ENCODE measurements at regions not wholly inside any gene's neighbourhood (a gene's known extent, or its start where the extent isn't known, plus 50 kb on each side); places are given as distances from the start of the nearest gene placed in this dataset.
A peak's percentile ranks its signal among the peaks of the same experiment; 100 is the strongest.

DNA sequence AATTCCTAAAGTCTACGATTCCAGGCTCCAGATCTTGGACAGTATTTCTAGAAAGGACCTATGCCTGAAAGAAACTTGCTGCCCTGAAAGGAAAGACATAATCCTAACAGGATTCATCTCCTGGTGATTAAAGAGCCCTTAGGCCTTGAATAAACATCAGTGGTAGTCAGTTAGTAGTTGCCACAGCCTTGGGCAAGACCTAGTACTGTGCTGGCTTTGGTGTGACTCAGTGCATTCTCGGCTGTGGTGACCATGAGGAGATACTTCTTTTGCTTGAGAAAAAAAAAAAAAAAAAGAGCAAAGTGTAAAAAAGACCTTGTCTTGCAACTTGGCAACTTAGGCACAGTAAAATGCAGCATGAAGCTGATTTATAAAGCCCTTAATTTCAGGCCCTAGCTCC, 188.2 kb downstream of the DCAF12L2 start:
- Histone ChIP-seq H3K4me3 (ENCODE audit: insufficient read depth, low read depth, low read length) (no peak overlapping the region), H3K9ac (ENCODE audit: low read length) (no peak overlapping the region), H3K27me3 (ENCODE audit: insufficient read depth, low read length) (no peaks in the 10 kb centered on the region), H3K9me3 (ENCODE audit: insufficient read depth, low read depth, low read length) (no peaks in the 10 kb centered on the region), H3K4me2 (ENCODE audit: low read length) (no peak overlapping the region), H2AFZ (ENCODE audit: low read depth, low read length) (no peak overlapping the region), H3K36me3 (ENCODE audit: insufficient read depth, low read length) (no peaks in the 10 kb centered on the region), H4K20me1 (ENCODE audit: insufficient read depth, low read length) (no peaks in the 10 kb centered on the region), H3K27ac (ENCODE audit: low read depth, low read length) (no peak overlapping the region), H3K4me1 (ENCODE audit: insufficient read depth, low read length) (no peaks in the 10 kb centered on the region), H3K79me2 (ENCODE audit: insufficient read depth, low read length) (no peaks in the 10 kb centered on the region)
- FAIRE-seq (no peak), DNase-seq (ENCODE audit: low read depth) (no peak)
- TF ChIP-seq EZH2 (IDR thresholded peaks at IDR 0.05; ENCODE audit: insufficient read depth, low read length): no peak
- TF ChIP-seq, protein P1, sequence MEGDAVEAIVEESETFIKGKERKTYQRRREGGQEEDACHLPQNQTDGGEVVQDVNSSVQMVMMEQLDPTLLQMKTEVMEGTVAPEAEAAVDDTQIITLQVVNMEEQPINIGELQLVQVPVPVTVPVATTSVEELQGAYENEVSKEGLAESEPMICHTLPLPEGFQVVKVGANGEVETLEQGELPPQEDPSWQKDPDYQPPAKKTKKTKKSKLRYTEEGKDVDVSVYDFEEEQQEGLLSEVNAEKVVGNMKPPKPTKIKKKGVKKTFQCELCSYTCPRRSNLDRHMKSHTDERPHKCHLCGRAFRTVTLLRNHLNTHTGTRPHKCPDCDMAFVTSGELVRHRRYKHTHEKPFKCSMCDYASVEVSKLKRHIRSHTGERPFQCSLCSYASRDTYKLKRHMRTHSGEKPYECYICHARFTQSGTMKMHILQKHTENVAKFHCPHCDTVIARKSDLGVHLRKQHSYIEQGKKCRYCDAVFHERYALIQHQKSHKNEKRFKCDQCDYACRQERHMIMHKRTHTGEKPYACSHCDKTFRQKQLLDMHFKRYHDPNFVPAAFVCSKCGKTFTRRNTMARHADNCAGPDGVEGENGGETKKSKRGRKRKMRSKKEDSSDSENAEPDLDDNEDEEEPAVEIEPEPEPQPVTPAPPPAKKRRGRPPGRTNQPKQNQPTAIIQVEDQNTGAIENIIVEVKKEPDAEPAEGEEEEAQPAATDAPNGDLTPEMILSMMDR (IDR thresholded peaks at IDR 0.05; ENCODE audit: insufficient read depth, low read depth, low read length): no peak
- no peak overlapping the region for H3K27ac Mint-ChIP-seq (ENCODE audit: unreplicated experiment)
- H3K27me3 Mint-ChIP-seq (ENCODE audit: low read depth, unreplicated experiment): no peaks in the 10 kb centered on the region
- H3K9me3 Mint-ChIP-seq (ENCODE audit: unreplicated experiment): no peaks in the 10 kb centered on the region
- no peaks in the 10 kb centered on the region for H3K36me3 Mint-ChIP-seq (ENCODE audit: low read depth, unreplicated experiment)
- H3K4me1 Mint-ChIP-seq (ENCODE audit: low read depth, unreplicated experiment): peaks cover 3% of the 10 kb centered on the region
- H3K4me3 Mint-ChIP-seq (ENCODE audit: unreplicated experiment): no peak overlapping the region

GRCh38 chrX:125998432-125998831, 167.7 kb downstream of the DCAF12L2 start:
- no peaks in the 10 kb centered on the region for H3K36me3 ChIP-seq (ENCODE audit: insufficient read depth, low read length)
- H3K4me1 ChIP-seq (ENCODE audit: insufficient read depth, low read length): no peaks in the 10 kb centered on the region
- Mint-ChIP-seq H3K9me3 (ENCODE audit: unreplicated experiment) (no peaks in the 10 kb centered on the region), H3K4me1 (ENCODE audit: low read depth, unreplicated experiment) (no peaks in the 10 kb centered on the region), H3K27ac (ENCODE audit: unreplicated experiment) (no peak overlapping the region), H3K36me3 (ENCODE audit: low read depth, unreplicated experiment) (no peaks in the 10 kb centered on the region), H3K4me3 (ENCODE audit: unreplicated experiment) (no peak overlapping the region), H3K27me3 (ENCODE audit: low read depth, unreplicated experiment) (no peaks in the 10 kb centered on the region)
- no peak overlapping the region for H3K4me2 ChIP-seq (ENCODE audit: low read length)
- H4K20me1 ChIP-seq (ENCODE audit: insufficient read depth, low read length): no peaks in the 10 kb centered on the region
- TF ChIP-seq, protein P1 (IDR thresholded peaks at IDR 0.05; ENCODE audit: insufficient read depth, low read depth, low read length): peak; percentile 17
- TF ChIP-seq EZH2 (IDR thresholded peaks at IDR 0.05; ENCODE audit: insufficient read depth, low read length): no peak
- no peak overlapping the region for H3K9ac ChIP-seq (ENCODE audit: low read length)
- DNase-seq (ENCODE audit: low read depth) (no peak), FAIRE-seq (no peak)
- no peaks in the 10 kb centered on the region for H3K79me2 ChIP-seq (ENCODE audit: insufficient read depth, low read length)
- no peak overlapping the region for H3K27ac ChIP-seq (ENCODE audit: low read depth, low read length)
- H3K27me3 ChIP-seq (ENCODE audit: insufficient read depth, low read length): no peaks in the 10 kb centered on the region
- no peak overlapping the region for H2AFZ ChIP-seq (ENCODE audit: low read depth, low read length)
- no peaks in the 10 kb centered on the region for H3K9me3 ChIP-seq (ENCODE audit: insufficient read depth, low read depth, low read length)
- H3K4me3 ChIP-seq (ENCODE audit: insufficient read depth, low read depth, low read length): no peak overlapping the region

- DNase-seq (ENCODE audit: low read depth) (no peak), FAIRE-seq (no peak)
- Histone ChIP-seq H3K4me2 (ENCODE audit: low read length) (no peak overlapping the region), H4K20me1 (ENCODE audit: insufficient read depth, low read length) (no peaks in the 10 kb centered on the region), H3K4me3 (ENCODE audit: insufficient read depth, low read depth, low read length) (no peak overlapping the region), H2AFZ (ENCODE audit: low read depth, low read length) (no peak overlapping the region), H3K36me3 (ENCODE audit: insufficient read depth, low read length) (no peaks in the 10 kb centered on the region), H3K9ac (ENCODE audit: low read length) (no peak overlapping the region), H3K27ac (ENCODE audit: low read depth, low read length) (no peak overlapping the region), H3K9me3 (ENCODE audit: insufficient read depth, low read depth, low read length) (no peaks in the 10 kb centered on the region), H3K4me1 (ENCODE audit: insufficient read depth, low read length) (no peaks in the 10 kb centered on the region), H3K27me3 (ENCODE audit: insufficient read depth, low read length) (no peaks in the 10 kb centered on the region), H3K79me2 (ENCODE audit: insufficient read depth, low read length) (no peaks in the 10 kb centered on the region)
- Mint-ChIP-seq H3K4me3 (ENCODE audit: unreplicated experiment) (no peak overlapping the region), H3K4me1 (ENCODE audit: low read depth, unreplicated experiment) (no peaks in the 10 kb centered on the region), H3K27me3 (ENCODE audit: low read depth, unreplicated experiment) (no peaks in the 10 kb centered on the region), H3K36me3 (ENCODE audit: low read depth, unreplicated experiment) (no peaks in the 10 kb centered on the region), H3K9me3 (ENCODE audit: unreplicated experiment) (peaks cover 2% of the 10 kb centered on the region), H3K27ac (ENCODE audit: unreplicated experiment) (no peak overlapping the region)
- TF ChIP-seq EZH2 (IDR thresholded peaks at IDR 0.05; ENCODE audit: insufficient read depth, low read length): no peak
- TF ChIP-seq, protein P1 (IDR thresholded peaks at IDR 0.05; ENCODE audit: insufficient read depth, low read depth, low read length): no peak
Measured at GRCh38 chrX:126027229-126027628, 138.9 kb downstream of the DCAF12L2 start.

All from astrocyte (in vitro differentiated cells and primary cell).